GM12878 (cell line): ENCODE measurements at regions not wholly inside any gene's neighbourhood (a gene's known extent, or its start where the extent isn't known, plus 50 kb on each side); places are given as distances from the start of the nearest gene placed in this dataset.

Experiments used
- ATAC-seq: fragments of 200-7000 bp; cut with Tn5 transposase; 3 replicates; pipeline ENCODE4 v1.9.1; 2020; ENCODE audit warnings: mild to moderate bottlenecking, moderate library complexity
- BruUV-seq: library from RNA; stranded (reverse); fragments of 400-500 nt; replicated peaks from 2 replicates; lab custom pipeline; 2021; lab: Mats Ljungman, UMichigan
- CTCF ChIA-PET: fragments of 300-600 bp; sonication (Branson Sonifier 250); formaldehyde crosslinking; extraction: SDS; loops from one replicate; lab custom pipeline; 2021; ENCODE audit warnings: inconsistent platforms; lab: Yijun Ruan, JAX
- POLR2A ChIA-PET: fragments of 350-600 bp; formaldehyde crosslinking; extraction: SDS; loops from one replicate; lab custom pipeline; 2021; ENCODE audit warnings: inconsistent platforms; lab: Charles Lee
- RAD21 ChIA-PET: fragments of 300-600 bp; sonication (Branson Sonifier 250); formaldehyde crosslinking; loops from one replicate; lab custom pipeline; 2023; ENCODE audit warnings: antibody characterized with exemption; ENCODE audit not compliant: unreplicated experiment; lab: Charles Lee
- SMC1A ChIA-PET: fragments of 300-600 bp; sonication (Branson Sonifier 250); formaldehyde crosslinking; loops from one replicate; lab custom pipeline; 2023; ENCODE audit not compliant: unreplicated experiment, uncharacterized antibody; lab: Charles Lee
- DNase-seq: peaks from one replicate; pipeline ENCODE4 v3.0.0-alpha.2; 2011; ENCODE audit warnings: low read depth, low spot score
- FAIRE-seq: peaks from 3 replicates; lab custom pipeline; 2011; peaks lifted over from hg19 to GRCh38; lab: Jason Lieb, UNC
- H2AFZ ChIP-seq: 2 replicates; pipeline ENCODE4 v1.6.0; 2011; ENCODE audit warnings: low read depth, low read length, control low read depth; ENCODE audit not compliant: control insufficient read depth
- H3K27ac ChIP-seq: 2 replicates; pipeline ENCODE4 v1.5.1; 2011; ENCODE audit warnings: control low read depth; ENCODE audit not compliant: control insufficient read depth, insufficient read depth
- H3K27me3 ChIP-seq, 2 experiments: replicated peaks in 1 of 2; 2 replicates each; pipeline versions ENCODE4 v1.6.0 to v1.6.1; 2011; ENCODE audit warnings: low read length in 1 of 2; ENCODE audit not compliant: control insufficient read depth in 2 of 2, insufficient read depth in 2 of 2
- H3K36me3 ChIP-seq, 2 experiments: 2 replicates each; pipeline ENCODE4 v1.5.1; 2011; ENCODE audit warnings: low read length in 1 of 2; ENCODE audit not compliant: control insufficient read depth in 2 of 2, insufficient read depth in 2 of 2
- H3K4me1 ChIP-seq: 2 replicates; pipeline ENCODE4 v1.6.1; 2011; ENCODE audit warnings: mild to moderate bottlenecking, low read length, moderate library complexity, mixed read lengths; ENCODE audit not compliant: control insufficient read depth, insufficient read depth
- H3K4me2 ChIP-seq: 2 replicates; pipeline ENCODE4 v1.6.0; 2011; ENCODE audit warnings: control low read depth; ENCODE audit not compliant: control insufficient read depth, insufficient read depth
- H3K4me3 ChIP-seq: fragments of 200-600 bp; sonication (generic); 2 replicates; pipeline ENCODE4 v1.5.1; 2016
- H3K79me2 ChIP-seq: 2 replicates; pipeline ENCODE4 v1.6.0; 2011; ENCODE audit warnings: low read length; ENCODE audit not compliant: control insufficient read depth, insufficient read depth
- H3K9ac ChIP-seq: 2 replicates; pipeline ENCODE4 v1.8.0; 2011; ENCODE audit warnings: low read length, control low read depth, mixed read lengths; ENCODE audit not compliant: control insufficient read depth, insufficient read depth
- H3K9me3 ChIP-seq: replicated peaks from 3 replicates; pipeline ENCODE4 v1.5.1; 2011; ENCODE audit warnings: mild to moderate bottlenecking, low read length; ENCODE audit not compliant: control insufficient read depth, insufficient read depth
- H4K20me1 ChIP-seq: 2 replicates; pipeline ENCODE4 v1.6.0; 2011; ENCODE audit not compliant: control insufficient read depth, insufficient read depth
- ATF2 ChIP-seq: IDR thresholded peaks from 2 replicates; pipeline ENCODE4 v1.6.1; 2012; ENCODE audit warnings: low read length, inconsistent platforms
- BCL3 ChIP-seq: IDR thresholded peaks from 2 replicates; pipeline ENCODE4 v1.6.1; 2011; ENCODE audit warnings: borderline replicate concordance, low read depth, mild to moderate bottlenecking, moderate library complexity, low read length; ENCODE audit not compliant: insufficient read depth, poor library complexity, severe bottlenecking
- BMI1 ChIP-seq: fragments of 450-650 bp; IDR thresholded peaks from 2 replicates; pipeline ENCODE4 v1.6.1; 2016; ENCODE audit warnings: mild to moderate bottlenecking, moderate library complexity, borderline replicate concordance
- EGR1 ChIP-seq, 2 experiments: IDR thresholded peaks; 1 replicate in 1 of 2; 2 replicates in 1 of 2; pipeline ENCODE4 v1.6.1; 2011 to 2012; ENCODE audit warnings: low read depth in 2 of 2, low read length in 2 of 2, borderline replicate concordance in 1 of 2, mild to moderate bottlenecking in 1 of 2, moderate library complexity in 1 of 2
- HDAC2 ChIP-seq: fragments of 200-600 bp; sonication (generic); IDR thresholded peaks from 2 replicates; pipeline ENCODE4 v1.6.1; 2017
- MLLT1 ChIP-seq: fragments of 450-650 bp; IDR thresholded peaks from 2 replicates; pipeline ENCODE4 v1.6.1; 2016; ENCODE audit warnings: mild to moderate bottlenecking
- POLR2AphosphoS2 ChIP-seq: IDR thresholded peaks from 2 replicates; pipeline ENCODE4 v1.6.1; 2011; ENCODE audit warnings: low read depth, mild to moderate bottlenecking, low read length, improper control_type of control experiment, moderate library complexity
- STAT3 ChIP-seq: IDR thresholded peaks from 2 replicates; pipeline ENCODE4 v1.6.1; 2011; ENCODE audit warnings: low read depth, low read length, improper control_type of control experiment
- YBX1 ChIP-seq: fragments of 450-650 bp; IDR thresholded peaks from 2 replicates; pipeline ENCODE4 v1.6.1; 2016; ENCODE audit warnings: antibody characterized with exemption
- ZBTB11 ChIP-seq: fragments of 450-650 bp; formaldehyde crosslinking; IDR thresholded peaks from 2 replicates; pipeline ENCODE4 v1.5.0; 2022; ENCODE audit warnings: mild to moderate bottlenecking, missing genetic modification characterization
- WGBS: methylation state at CpG from one replicate; pipeline ENCODE4 v1.1.6; 2016; ENCODE audit warnings: low lambda C conversion rate; ENCODE audit not compliant: insufficient replicate concordance, insufficient coverage; ENCODE audit errors: missing lambda C conversion rate; 5-methylcytosine and 5-hydroxymethylcytosine counted together
- in situ Hi-C: fragments of 300-500 bp; cut with MboI; formaldehyde crosslinking; loops from 9 replicates; pipeline ENCODE4 v1.14.3; 2018; ENCODE audit warnings: mixed read lengths
- intact Hi-C: fragments of 100-400 bp; cut with micrococcal nuclease; formaldehyde crosslinking; loops from one replicate; pipeline ENCODE4 v1.14.2; 2022; ENCODE audit not compliant: unreplicated experiment

GRCh38 chr4:55016131-55016530 lies 109.3 kb downstream of the KDR start:
- H3K4me2 ChIP-seq = no peak overlapping the region
- SMC1A ChIA-PET = no interaction called here
- no peak for DNase-seq
- no TSS peak for BruUV-seq
- H3K4me1 ChIP-seq = no peaks in the 10 kb centered on the region; the same call in 1 of the 2 replicates
- no peak for ATAC-seq
- 41% methylated on average over 2 of the region's 2 CpGs for WGBS
- no peak overlapping the region for H3K4me3 ChIP-seq
- no peaks in the 10 kb centered on the region for H3K36me3 ChIP-seq
- no peak for TF ChIP-seq POLR2AphosphoS2
- in situ Hi-C loops (no loop called here), intact Hi-C loops (no loop called here)
- no peaks in the 10 kb centered on the region for H4K20me1 ChIP-seq
- RAD21 ChIA-PET = no interaction called here
- no peak overlapping the region for H3K27ac ChIP-seq
- POLR2A ChIA-PET = no interaction called here
- H3K9ac ChIP-seq = no peak overlapping the region
- H2AFZ ChIP-seq = no peak overlapping the region
- H3K27me3 ChIP-seq = no peaks in the 10 kb centered on the region
- H3K9me3 ChIP-seq = no peaks in the 10 kb centered on the region
- H3K79me2 ChIP-seq = no peaks in the 10 kb centered on the region
- no peak for FAIRE-seq
- CTCF ChIA-PET = no interaction called here

GRCh38 chr4:55014876-55015275 lies 110.5 kb downstream of the KDR start:
- no peaks in the 10 kb centered on the region; the same call in 1 of the 2 replicates for H3K4me1 ChIP-seq
- no peak overlapping the region for H3K27ac ChIP-seq
- H4K20me1 ChIP-seq = no peaks in the 10 kb centered on the region
- ATAC-seq (no peak), FAIRE-seq (no peak), DNase-seq (no peak)
- intact Hi-C loops (no loop called here), in situ Hi-C loops (no loop called here)
- BruUV-seq = no TSS peak
- H3K27me3 ChIP-seq = no peaks in the 10 kb centered on the region
- H3K36me3 ChIP-seq = no peaks in the 10 kb centered on the region
- ChIA-PET POLR2A (no interaction called here), CTCF (no interaction called here), RAD21 (no interaction called here), SMC1A (no interaction called here)
- no peaks in the 10 kb centered on the region for H3K9me3 ChIP-seq
- H3K4me2 ChIP-seq = no peak overlapping the region
- no peaks in the 10 kb centered on the region for H3K79me2 ChIP-seq
- H3K4me3 ChIP-seq = no peak overlapping the region
- 23% methylated on average over 2 of the region's 2 CpGs for WGBS
- H3K9ac ChIP-seq = no peak overlapping the region
- no peak overlapping the region for H2AFZ ChIP-seq
- TF ChIP-seq YBX1 (no peak), ZBTB11 (no peak), MLLT1 (no peak), POLR2AphosphoS2 (no peak), ATF2 (no peak), BCL3 (no peak), HDAC2 (no peak), EGR1 (IDR thresholded peaks at IDR 0.05; ENCODE audit: borderline replicate concordance in 1 of 2, low read depth in 2 of 2, low read length in 2 of 2) (no peak), BMI1 (no peak), STAT3 (no peak)
